MM.1S (cell line): ENCODE measurements at regions not wholly inside any gene's neighbourhood (a gene's known extent, or its start where the extent isn't known, plus 50 kb on each side); places are given as distances from the start of the nearest gene placed in this dataset.

Source experiments
- DNase-seq: peaks from one replicate; pipeline ENCODE4 v3.0.0-alpha.2; 2015
- H2AFZ ChIP-seq: fragments of 300-600 bp; sonication (generic); 2 replicates; pipeline ENCODE4 v1.6.0; 2016; ENCODE audit warnings: antibody characterized with exemption, low read length
- H3F3A ChIP-seq: fragments of 300-600 bp; sonication (generic); 2 replicates; pipeline ENCODE4 v1.6.1; 2016; ENCODE audit warnings: mild to moderate bottlenecking, antibody characterized with exemption, low read length, moderate library complexity, mixed read lengths; ENCODE audit not compliant: insufficient read depth
- H3K27ac ChIP-seq: fragments of 300-600 bp; sonication (generic); 2 replicates; pipeline ENCODE4 v1.5.1; 2016; ENCODE audit warnings: mild to moderate bottlenecking, low read length
- H3K27me3 ChIP-seq: fragments of 300-600 bp; sonication (generic); replicated peaks from 2 replicates; pipeline ENCODE4 v1.6.0; 2016; ENCODE audit warnings: low read length; ENCODE audit not compliant: insufficient read depth
- H3K36me3 ChIP-seq: fragments of 300-600 bp; sonication (generic); replicated peaks from 2 replicates; pipeline ENCODE4 v1.6.1; 2016; ENCODE audit warnings: mild to moderate bottlenecking, low read length, mixed read lengths; ENCODE audit not compliant: insufficient read depth
- H3K4me1 ChIP-seq: fragments of 300-600 bp; sonication (generic); 2 replicates; pipeline ENCODE4 v1.6.1; 2016; ENCODE audit warnings: low read length, mixed read lengths
- H3K4me2 ChIP-seq: fragments of 300-600 bp; sonication (generic); 2 replicates; pipeline ENCODE4 v1.6.0; 2016; ENCODE audit warnings: low read depth, low read length
- H3K4me3 ChIP-seq: fragments of 300-600 bp; sonication (generic); 2 replicates; pipeline ENCODE4 v1.5.1; 2016; ENCODE audit warnings: low read length, mixed read lengths
- H3K79me2 ChIP-seq: fragments of 300-600 bp; sonication (generic); 2 replicates; pipeline ENCODE4 v1.6.1; 2016; ENCODE audit warnings: mixed run types, low read length, mixed read lengths
- H3K9ac ChIP-seq: fragments of 300-600 bp; sonication (generic); 2 replicates; pipeline ENCODE4 v1.6.1; 2016; ENCODE audit warnings: low read length, mixed read lengths
- H3K9me2 ChIP-seq: fragments of 300-600 bp; sonication (generic); replicated peaks from 2 replicates; pipeline ENCODE4 v1.6.1; 2016; ENCODE audit warnings: mild to moderate bottlenecking, low read length, mixed read lengths; ENCODE audit not compliant: insufficient read depth
- H3K9me3 ChIP-seq: fragments of 300-600 bp; sonication (generic); replicated peaks from 2 replicates; pipeline ENCODE4 v1.6.1; 2016; ENCODE audit warnings: mild to moderate bottlenecking, low read length, mixed read lengths; ENCODE audit not compliant: insufficient read depth
- H4K20me1 ChIP-seq: fragments of 300-600 bp; sonication (generic); 2 replicates; pipeline ENCODE4 v1.6.1; 2016; ENCODE audit warnings: mild to moderate bottlenecking, low read length, moderate library complexity, mixed read lengths; ENCODE audit not compliant: insufficient read depth
- CTCF ChIP-seq: fragments of 300-600 bp; sonication (generic); IDR thresholded peaks from 2 replicates; pipeline ENCODE4 v1.5.1; 2016; ENCODE audit warnings: antibody characterized with exemption, low read length, mixed read lengths
- EZH2 ChIP-seq: fragments of 300-600 bp; sonication (generic); optimal IDR thresholded peaks from 2 replicates; pipeline ENCODE3; 2017; ENCODE audit warnings: low read depth, mild to moderate bottlenecking, antibody characterized with exemption, low read length, mixed read lengths
- EZH2phosphoT487 ChIP-seq: fragments of 300-600 bp; sonication (generic); IDR thresholded peaks from 2 replicates; pipeline ENCODE4 v1.6.1; 2018; ENCODE audit warnings: antibody characterized with exemption, low read length

DNA sequence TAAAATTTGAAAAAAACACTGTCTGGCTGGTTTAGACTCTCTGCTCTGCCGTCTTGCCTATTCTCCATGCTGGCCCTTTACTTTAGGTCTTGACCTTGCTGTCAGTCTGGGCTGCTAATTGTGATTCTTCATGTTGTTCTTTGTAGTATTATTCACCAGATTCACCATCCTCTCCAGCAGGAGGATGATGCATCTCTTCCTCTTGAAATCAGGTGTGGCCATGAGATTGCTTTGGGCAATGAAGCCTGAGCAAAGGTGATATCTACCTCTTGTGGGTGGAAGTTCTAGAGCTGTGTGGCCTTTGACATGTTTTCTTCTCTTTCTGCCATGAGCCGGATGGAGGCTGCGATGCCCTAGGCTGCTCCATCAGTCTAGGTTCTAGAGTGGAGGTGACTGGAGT is 51.3 kb upstream of the ITPRID1 start:
- Histone ChIP-seq H3F3A (no peaks in the 10 kb centered on the region), H3K4me2 (no peak overlapping the region), H4K20me1 (no peaks in the 10 kb centered on the region), H3K27me3 (no peaks in the 10 kb centered on the region), H3K4me3 (no peak overlapping the region), H3K79me2 (no peaks in the 10 kb centered on the region), H3K36me3 (no peaks in the 10 kb centered on the region), H3K9me2 (no peaks in the 10 kb centered on the region), H2AFZ (no peak overlapping the region), H3K27ac (no peak overlapping the region), H3K4me1 (0 out of 2 replicates have a peak, but pooled peaks cover 6% of the 10 kb centered on the region), H3K9ac (no peak overlapping the region), H3K9me3 (no peaks in the 10 kb centered on the region)
- TF ChIP-seq CTCF = no peak
- no peak for TF ChIP-seq EZH2phosphoT487
- TF ChIP-seq EZH2 = no peak
- no peak for DNase-seq
